Thyroid gland (tissue), 4 donors: ENCODE measurements at regions not wholly inside any gene's neighbourhood (a gene's known extent, or its start where the extent isn't known, plus 50 kb on each side); places are given as distances from the start of the nearest gene placed in this dataset.

Source experiments
- CTCF ChIP-seq, 6 experiments: fragments of 200-600 bp in 3 of 6; fragments of 450-650 bp in 3 of 6; sonication (generic) in 3 of 6; IDR thresholded peaks; one replicate each; pipeline ENCODE4 v1.5.1; 2016 to 2019; ENCODE audit warnings: antibody characterized with exemption in 6 of 6, mild to moderate bottlenecking in 2 of 6, inconsistent platforms in 1 of 6, moderate library complexity in 1 of 6
- POLR2A ChIP-seq, 2 donors: fragments of 450-650 bp; IDR thresholded peaks; one replicate each; pipeline ENCODE4 v1.6.1; 2017; ENCODE audit warnings: antibody characterized with exemption in 2 of 2, mild to moderate bottlenecking in 2 of 2, moderate library complexity in 1 of 2

DNA sequence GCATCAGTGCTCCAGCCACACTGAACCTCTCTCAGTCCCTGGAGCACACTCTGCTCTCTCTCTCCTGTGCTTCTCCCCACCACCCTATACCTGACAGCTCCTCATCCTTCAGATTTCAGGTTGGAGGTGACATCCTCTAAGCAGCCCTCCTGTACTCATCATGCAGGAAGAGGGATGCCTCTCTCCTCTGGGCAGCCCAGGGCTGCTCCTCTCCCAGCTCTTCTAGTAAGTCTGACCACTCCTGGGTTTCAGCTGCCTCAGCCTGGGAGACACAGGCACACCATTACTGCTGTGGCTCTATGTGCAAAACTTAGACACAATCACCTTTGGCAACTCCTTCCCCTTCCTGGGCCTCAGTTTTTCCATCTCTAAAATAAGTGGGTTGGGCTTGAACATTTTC lies 232.4 kb upstream of the BRINP1 start:
- TF ChIP-seq POLR2A (IDR thresholded peaks at IDR 0.05) (no peak), CTCF (IDR thresholded peaks at IDR 0.05) (no peak)
